GM21786 (cell line): ENCODE measurements at regions not wholly inside any gene's neighbourhood (a gene's known extent, or its start where the extent isn't known, plus 50 kb on each side); places are given as distances from the start of the nearest gene placed in this dataset.

ENCODE experiments used
- ATAC-seq: cut with Tn5 transposase; IDR thresholded peaks from one replicate; pipeline ENCODE4 v1.9.1; 2021; ENCODE audit not compliant: unreplicated experiment

- ATAC-seq = no peak
These were observed 228.8 kb downstream of the SMARCA2 start for GRCh38 chr9:2243666-2244555.

GRCh38 chr9:2247340-2247739, 232.2 kb downstream of the SMARCA2 start:
- ATAC-seq = no peak

GRCh38 chr9:2248768-2249265, 233.7 kb downstream of the SMARCA2 start:
- no peak for ATAC-seq

GRCh38 chr9:2253636-2254580, 238.8 kb downstream of the SMARCA2 start:
- no peak for ATAC-seq

- no peak for ATAC-seq
These were observed 240.0 kb downstream of the SMARCA2 start for GRCh38 chr9:2255128-2255527.

- no peak for ATAC-seq
These were observed 242.2 kb downstream of the SMARCA2 start for GRCh38 chr9:2257248-2257929.

GRCh38 chr9:2260417-2261306, 245.5 kb downstream of the SMARCA2 start:
- ATAC-seq = no peak

GRCh38 chr9:2261421-2262103, 246.4 kb downstream of the SMARCA2 start:
- no peak for ATAC-seq

- ATAC-seq = no peak
These were observed 247.4 kb downstream of the SMARCA2 start for GRCh38 chr9:2262386-2263071.

- no peak for ATAC-seq
These were observed 248.0 kb downstream of the SMARCA2 start for GRCh38 chr9:2263111-2263510.

GRCh38 chr9:2263665-2264064, 248.5 kb downstream of the SMARCA2 start:
- no peak for ATAC-seq

GRCh38 chr9:2264081-2264480, 248.9 kb downstream of the SMARCA2 start:
- no peak for ATAC-seq

GRCh38 chr9:2267181-2267745, 252.1 kb downstream of the SMARCA2 start:
- no peak for ATAC-seq

- no peak for ATAC-seq
These were observed 254.6 kb downstream of the SMARCA2 start for GRCh38 chr9:2269778-2270177.

GRCh38 chr9:2270565-2270964, 255.4 kb downstream of the SMARCA2 start:
- ATAC-seq = no peak

GRCh38 chr9:2271426-2271825, 256.3 kb downstream of the SMARCA2 start:
- ATAC-seq = peak; percentile 89

- ATAC-seq = no peak
These were observed 259.6 kb downstream of the SMARCA2 start for GRCh38 chr9:2274762-2275161.

GRCh38 chr9:2276296-2276695, 261.1 kb downstream of the SMARCA2 start:
- ATAC-seq = no peak
